ENCODE measurements at regions not wholly inside any gene's neighbourhood (a gene's known extent, or its start where the extent isn't known, plus 50 kb on each side); places are given as distances from the start of the nearest gene placed in this dataset.

- Histone ChIP-seq H3K36me3 (ENCODE audit: low read depth, low read length) (no peaks in the 10 kb centered on the region), H3K79me2 (ENCODE audit: low read length) (no peaks in the 10 kb centered on the region), H4K20me1 (ENCODE audit: low read length) (no peaks in the 10 kb centered on the region), H3K9ac (ENCODE audit: low read length) (no peak overlapping the region), H3F3A (ENCODE audit: low read length, unreplicated experiment) (no peaks in the 10 kb centered on the region), H3K9me2 (replicated peaks; ENCODE audit: low read length) (no peaks in the 10 kb centered on the region), H3K27me3 (ENCODE audit: low read length) (no peaks in the 10 kb centered on the region), H3K4me2 (ENCODE audit: low read length) (no peak overlapping the region), H3K4me3 (ENCODE audit: low read length) (no peak overlapping the region), H3K4me1 (ENCODE audit: insufficient read depth, low read length) (no peaks in the 10 kb centered on the region), H3K9me3 (ENCODE audit: low read length) (no peaks in the 10 kb centered on the region), H2AFZ (ENCODE audit: low read length) (no peak overlapping the region), H3K27ac (ENCODE audit: low read length) (no peak overlapping the region)
- TF ChIP-seq EZH2 (IDR thresholded peaks at IDR 0.05; ENCODE audit: low read length, unreplicated experiment): no peak
- no peak for TF ChIP-seq EZH2phosphoT487 (IDR thresholded peaks at IDR 0.05; ENCODE audit: borderline replicate concordance, low read length)
- TF ChIP-seq, protein P1, sequence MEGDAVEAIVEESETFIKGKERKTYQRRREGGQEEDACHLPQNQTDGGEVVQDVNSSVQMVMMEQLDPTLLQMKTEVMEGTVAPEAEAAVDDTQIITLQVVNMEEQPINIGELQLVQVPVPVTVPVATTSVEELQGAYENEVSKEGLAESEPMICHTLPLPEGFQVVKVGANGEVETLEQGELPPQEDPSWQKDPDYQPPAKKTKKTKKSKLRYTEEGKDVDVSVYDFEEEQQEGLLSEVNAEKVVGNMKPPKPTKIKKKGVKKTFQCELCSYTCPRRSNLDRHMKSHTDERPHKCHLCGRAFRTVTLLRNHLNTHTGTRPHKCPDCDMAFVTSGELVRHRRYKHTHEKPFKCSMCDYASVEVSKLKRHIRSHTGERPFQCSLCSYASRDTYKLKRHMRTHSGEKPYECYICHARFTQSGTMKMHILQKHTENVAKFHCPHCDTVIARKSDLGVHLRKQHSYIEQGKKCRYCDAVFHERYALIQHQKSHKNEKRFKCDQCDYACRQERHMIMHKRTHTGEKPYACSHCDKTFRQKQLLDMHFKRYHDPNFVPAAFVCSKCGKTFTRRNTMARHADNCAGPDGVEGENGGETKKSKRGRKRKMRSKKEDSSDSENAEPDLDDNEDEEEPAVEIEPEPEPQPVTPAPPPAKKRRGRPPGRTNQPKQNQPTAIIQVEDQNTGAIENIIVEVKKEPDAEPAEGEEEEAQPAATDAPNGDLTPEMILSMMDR (conservative IDR thresholded peaks at IDR 0.05; ENCODE audit: low read depth, low read length): no peak
- ChIA-PET POLR2A (ENCODE audit: unreplicated experiment) (no interaction called here), CTCF (no interaction called here)
- no peak for ATAC-seq
- BruUV-seq (replicated peaks): no TSS peak
- intact Hi-C loops (cut with micrococcal nuclease): no loop called here
- no peak for DNase-seq
These were observed 1214.3 kb upstream of the SORCS1 start for GRCh38 chr10:108378779-108379178.

- no peak overlapping the region for H3K27ac ChIP-seq (ENCODE audit: low read length)
- POLR2A ChIA-PET (ENCODE audit: unreplicated experiment): no interaction called here
- ATAC-seq: no peak
These were observed 1211.2 kb upstream of the SORCS1 start for GRCh38 chr10:108375691-108376090.

GRCh38 chr10:108374991-108375390 lies 1210.5 kb upstream of the SORCS1 start:
- TF ChIP-seq EZH2phosphoT487 (IDR thresholded peaks at IDR 0.05; ENCODE audit: borderline replicate concordance, low read length) (no peak), EZH2 (IDR thresholded peaks at IDR 0.05; ENCODE audit: low read length, unreplicated experiment) (no peak)
- TF ChIP-seq, protein P1 (conservative IDR thresholded peaks at IDR 0.05; ENCODE audit: low read depth, low read length): no peak
- Histone ChIP-seq H3K36me3 (ENCODE audit: low read depth, low read length) (no peaks in the 10 kb centered on the region), H3K4me2 (ENCODE audit: low read length) (no peak overlapping the region), H3K4me3 (ENCODE audit: low read length) (no peak overlapping the region), H3K9me2 (replicated peaks; ENCODE audit: low read length) (no peaks in the 10 kb centered on the region), H3K79me2 (ENCODE audit: low read length) (no peaks in the 10 kb centered on the region), H3F3A (ENCODE audit: low read length, unreplicated experiment) (no peaks in the 10 kb centered on the region), H3K27me3 (ENCODE audit: low read length) (no peaks in the 10 kb centered on the region), H2AFZ (ENCODE audit: low read length) (no peak overlapping the region), H3K4me1 (ENCODE audit: insufficient read depth, low read length) (no peaks in the 10 kb centered on the region), H3K9me3 (ENCODE audit: low read length) (no peaks in the 10 kb centered on the region), H3K27ac (ENCODE audit: low read length) (no peak overlapping the region), H3K9ac (ENCODE audit: low read length) (no peak overlapping the region), H4K20me1 (ENCODE audit: low read length) (no peaks in the 10 kb centered on the region)
- no TSS peak for BruUV-seq (replicated peaks)
- POLR2A ChIA-PET (ENCODE audit: unreplicated experiment): no interaction called here
- ATAC-seq (no peak), DNase-seq (no peak)
- intact Hi-C loops (cut with micrococcal nuclease): no loop called here
- CTCF ChIA-PET: no interaction called here

More at GRCh38 chr10:108375691-108376090, 1211.2 kb upstream of the SORCS1 start:
- Histone ChIP-seq H3K4me1 (ENCODE audit: insufficient read depth, low read length) (no peaks in the 10 kb centered on the region), H3K27me3 (ENCODE audit: low read length) (no peaks in the 10 kb centered on the region), H3K4me3 (ENCODE audit: low read length) (no peak overlapping the region), H2AFZ (ENCODE audit: low read length) (no peak overlapping the region), H3F3A (ENCODE audit: low read length, unreplicated experiment) (no peaks in the 10 kb centered on the region), H3K79me2 (ENCODE audit: low read length) (no peaks in the 10 kb centered on the region), H3K9me3 (ENCODE audit: low read length) (no peaks in the 10 kb centered on the region), H3K9me2 (replicated peaks; ENCODE audit: low read length) (no peaks in the 10 kb centered on the region), H3K36me3 (ENCODE audit: low read depth, low read length) (no peaks in the 10 kb centered on the region), H3K4me2 (ENCODE audit: low read length) (no peak overlapping the region), H4K20me1 (ENCODE audit: low read length) (no peaks in the 10 kb centered on the region), H3K9ac (ENCODE audit: low read length) (no peak overlapping the region)
- CTCF ChIA-PET: no interaction called here
- TF ChIP-seq EZH2phosphoT487 (IDR thresholded peaks at IDR 0.05; ENCODE audit: borderline replicate concordance, low read length) (no peak), EZH2 (IDR thresholded peaks at IDR 0.05; ENCODE audit: low read length, unreplicated experiment) (no peak)
- TF ChIP-seq, protein P1 (conservative IDR thresholded peaks at IDR 0.05; ENCODE audit: low read depth, low read length): no peak
- no peak for DNase-seq
- BruUV-seq (replicated peaks): no TSS peak
- intact Hi-C loops (cut with micrococcal nuclease): no loop called here
